Endothelial cell of umbilical vein (primary cell): ENCODE measurements at regions not wholly inside any gene's neighbourhood (a gene's known extent, or its start where the extent isn't known, plus 50 kb on each side); places are given as distances from the start of the nearest gene placed in this dataset.

ENCODE experiments used
- BruUV-seq: library from RNA; stranded (reverse); fragments of 400-500 nt; replicated peaks from 2 replicates; lab custom pipeline; 2021; lab: Mats Ljungman, UMichigan
- CTCF ChIA-PET: fragments of 300-600, 350-600 bp; sonication (Branson Sonifier 250); formaldehyde crosslinking; loops from one replicate; lab custom pipeline; 2021; ENCODE audit warnings: antibody characterized with exemption, inconsistent platforms; lab: Charles Lee
- POLR2A ChIA-PET: fragments of 300-600, 350-600 bp; sonication (Branson Sonifier 250); formaldehyde crosslinking; loops from one replicate; lab custom pipeline; 2021; ENCODE audit warnings: antibody characterized with exemption, inconsistent platforms; lab: Charles Lee
- DNase-seq: peaks from one replicate; pipeline ENCODE4 v3.0.0-alpha.2; 2011; ENCODE audit warnings: low read depth, low spot score
- FAIRE-seq: peaks from 2 replicates; lab custom pipeline; 2011; peaks lifted over from hg19 to GRCh38; lab: Jason Lieb, UNC
- H2AFZ ChIP-seq: 2 replicates; pipeline ENCODE4 v1.6.0; 2012; ENCODE audit warnings: low read depth, low read length, control low read depth, inconsistent platforms
- H3K27ac ChIP-seq: 2 replicates; pipeline ENCODE4 v1.5.1; 2011; ENCODE audit warnings: low read depth, mild to moderate bottlenecking, control low read depth, low read length, moderate library complexity; ENCODE audit not compliant: insufficient read depth
- H3K27me3 ChIP-seq, 2 experiments: 2 replicates each; pipeline versions ENCODE4 v1.6.0 to v1.6.1; 2011; ENCODE audit warnings: low read length in 2 of 2, mixed read lengths in 1 of 2; ENCODE audit not compliant: control insufficient read depth in 2 of 2, insufficient read depth in 2 of 2
- H3K36me3 ChIP-seq, 2 experiments: 2 replicates in 1 of 2; 3 replicates in 1 of 2; pipeline ENCODE4 v1.5.1; 2011; ENCODE audit warnings: low read length in 2 of 2, mild to moderate bottlenecking in 1 of 2, moderate library complexity in 1 of 2; ENCODE audit not compliant: control insufficient read depth in 2 of 2, insufficient read depth in 2 of 2; ENCODE audit errors: extremely low read depth in 1 of 2
- H3K4me1 ChIP-seq: 3 replicates; pipeline ENCODE4 v1.5.1; 2011; ENCODE audit warnings: mild to moderate bottlenecking, low read length; ENCODE audit not compliant: control insufficient read depth, insufficient read depth; ENCODE audit errors: extremely low read depth
- H3K4me2 ChIP-seq: 2 replicates; pipeline ENCODE4 v1.6.1; 2011; ENCODE audit warnings: low read length, control low read depth, mixed read lengths; ENCODE audit not compliant: insufficient read depth
- H3K4me3 ChIP-seq, 3 experiments: fragments of 200-600 bp in 1 of 3; sonication (generic), shearing (Covaris generic) in 1 of 3; replicated peaks in 1 of 3; 2 replicates each; pipeline ENCODE4 v1.5.1; 2011 to 2016; ENCODE audit warnings: control low read depth in 3 of 3, low read length in 3 of 3, mild to moderate bottlenecking in 2 of 3, inconsistent platforms in 1 of 3, low read depth in 1 of 3, moderate library complexity in 1 of 3; ENCODE audit not compliant: insufficient read depth in 1 of 3
- H3K79me2 ChIP-seq: 2 replicates; pipeline ENCODE4 v1.6.0; 2012; ENCODE audit warnings: low read length, inconsistent platforms; ENCODE audit not compliant: control insufficient read depth, insufficient read depth
- H3K9ac ChIP-seq: replicated peaks from 2 replicates; pipeline ENCODE3; 2011; ENCODE audit warnings: low read length, control low read depth; ENCODE audit not compliant: insufficient read depth; ENCODE audit errors: extremely low read depth
- H3K9me1 ChIP-seq: replicated peaks from 3 replicates; pipeline ENCODE4 v1.6.0; 2011; ENCODE audit warnings: mild to moderate bottlenecking, low read length; ENCODE audit not compliant: control insufficient read depth, insufficient read depth; ENCODE audit errors: extremely low read depth
- H3K9me3 ChIP-seq: replicated peaks from 2 replicates; pipeline ENCODE4 v1.5.1; 2012; ENCODE audit warnings: low read length, inconsistent platforms; ENCODE audit not compliant: control insufficient read depth, insufficient read depth
- H4K20me1 ChIP-seq: replicated peaks from 2 replicates; pipeline ENCODE3; 2011; ENCODE audit warnings: mild to moderate bottlenecking, low read length; ENCODE audit not compliant: control insufficient read depth, insufficient read depth; ENCODE audit errors: extremely low read depth
- EZH2 ChIP-seq: IDR thresholded peaks from 2 replicates; pipeline ENCODE4 v1.6.1; 2012; ENCODE audit warnings: borderline replicate concordance, low read depth, mild to moderate bottlenecking, moderate library complexity, low read length, inconsistent platforms; ENCODE audit not compliant: severe bottlenecking
- FOS ChIP-seq: IDR thresholded peaks from 2 replicates; pipeline ENCODE4 v1.6.1; 2011; ENCODE audit warnings: mild to moderate bottlenecking, low read length, moderate library complexity, borderline replicate concordance; ENCODE audit not compliant: insufficient read depth
- GATA2 ChIP-seq: IDR thresholded peaks from 2 replicates; pipeline ENCODE4 v1.7.0; 2011; ENCODE audit warnings: low read depth, mild to moderate bottlenecking, moderate library complexity, mixed read lengths, low read length; ENCODE audit not compliant: insufficient read length, insufficient read depth
- JUN ChIP-seq: IDR thresholded peaks from 2 replicates; pipeline ENCODE4 v1.6.1; 2011; ENCODE audit warnings: borderline replicate concordance, low read depth; ENCODE audit not compliant: insufficient read length, insufficient read depth
- MAX ChIP-seq: IDR thresholded peaks from 2 replicates; pipeline ENCODE4 v1.6.1; 2011; ENCODE audit not compliant: insufficient read depth, insufficient read length
- MYC ChIP-seq: IDR thresholded peaks from one replicate; pipeline ENCODE4 v1.6.1; 2011; ENCODE audit warnings: mild to moderate bottlenecking, low read depth, low read length
- POLR2A ChIP-seq: IDR thresholded peaks from 2 replicates; pipeline ENCODE4 v1.6.1; 2012; ENCODE audit warnings: low read depth, mild to moderate bottlenecking, control low read depth, low read length
- POLR2AphosphoS5 ChIP-seq: IDR thresholded peaks from 2 replicates; pipeline ENCODE4 v1.6.1; 2012; ENCODE audit warnings: low read depth, mild to moderate bottlenecking, control low read depth, low read length, moderate library complexity; ENCODE audit not compliant: insufficient read depth
- dilution Hi-C: fragments of 300-500 bp; cut with MboI; formaldehyde crosslinking; loops from one replicate; pipeline ENCODE4 v1.15.0; 2019; ENCODE audit warnings: low sequenced_read_pairs; ENCODE audit not compliant: extremely low pct_ligation_motif_present
- intact Hi-C: fragments of 100-400 bp; cut with micrococcal nuclease; formaldehyde crosslinking; loops from one replicate; pipeline ENCODE4 v1.10.0; 2022
- TF ChIP-seq, protein P1 (sequence below), 2 donors: IDR thresholded peaks; 1 replicate in 1 of 2; 2 replicates in 1 of 2; pipeline ENCODE4 v1.5.1; 2011; ENCODE audit warnings: low read length in 2 of 2, mild to moderate bottlenecking in 2 of 2, moderate library complexity in 2 of 2, control low read depth in 1 of 2, inconsistent platforms in 1 of 2, low read depth in 1 of 2; ENCODE audit not compliant: insufficient read depth in 1 of 2; ENCODE audit errors: extremely low read depth in 1 of 2

DNA sequence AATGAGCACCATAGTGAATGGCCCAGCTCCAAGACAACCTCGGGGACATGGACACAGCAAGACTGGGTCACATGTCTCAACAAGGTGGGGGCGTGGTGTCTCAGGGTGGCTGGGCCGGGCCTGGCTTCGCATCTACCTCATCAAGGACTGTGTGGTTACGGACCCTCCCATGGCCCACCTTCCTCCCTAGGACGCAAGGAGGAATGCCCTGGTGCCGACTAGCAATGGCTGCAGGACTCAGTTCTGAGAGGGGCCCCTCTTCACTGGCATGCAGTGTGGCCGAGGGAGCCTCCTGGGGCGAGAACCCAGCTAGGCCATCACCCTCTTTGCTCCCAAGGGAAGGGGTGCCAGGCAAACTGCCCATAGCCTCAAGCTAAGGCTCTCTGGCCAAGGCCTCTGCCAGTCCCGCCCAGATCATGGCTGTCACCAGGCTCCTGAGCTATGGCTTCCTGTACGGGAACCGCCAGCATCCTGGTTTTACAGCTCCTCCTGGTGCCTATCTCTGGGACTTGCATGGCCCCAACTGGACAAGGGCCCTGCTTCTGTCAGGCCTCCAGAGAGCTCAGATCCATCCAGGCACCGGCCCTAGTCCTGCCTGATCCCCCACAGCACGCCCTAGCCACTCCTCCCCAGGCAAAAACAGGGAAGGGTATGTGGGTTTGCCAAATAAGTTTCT, 218.0 kb upstream of the AGTR2 start:
- Histone ChIP-seq H3K9me1 (no peaks in the 10 kb centered on the region), H3K27ac (no peak overlapping the region), H3K27me3 (no peaks in the 10 kb centered on the region), H3K9ac (no peak overlapping the region), H3K9me3 (no peaks in the 10 kb centered on the region), H3K36me3 (no peaks in the 10 kb centered on the region), H3K4me1 (no peaks in the 10 kb centered on the region), H3K4me2 (no peak overlapping the region), H2AFZ (no peak overlapping the region), H3K4me3 (no peak overlapping the region), H4K20me1 (no peaks in the 10 kb centered on the region), H3K79me2 (no peaks in the 10 kb centered on the region)
- no TSS peak for BruUV-seq
- dilution Hi-C loops (no loop called here), intact Hi-C loops (no loop called here)
- TF ChIP-seq EZH2 (no peak), MAX (no peak), FOS (no peak), MYC (no peak), POLR2A (no peak), POLR2AphosphoS5 (no peak), JUN (no peak), GATA2 (no peak)
- TF ChIP-seq, protein P1, sequence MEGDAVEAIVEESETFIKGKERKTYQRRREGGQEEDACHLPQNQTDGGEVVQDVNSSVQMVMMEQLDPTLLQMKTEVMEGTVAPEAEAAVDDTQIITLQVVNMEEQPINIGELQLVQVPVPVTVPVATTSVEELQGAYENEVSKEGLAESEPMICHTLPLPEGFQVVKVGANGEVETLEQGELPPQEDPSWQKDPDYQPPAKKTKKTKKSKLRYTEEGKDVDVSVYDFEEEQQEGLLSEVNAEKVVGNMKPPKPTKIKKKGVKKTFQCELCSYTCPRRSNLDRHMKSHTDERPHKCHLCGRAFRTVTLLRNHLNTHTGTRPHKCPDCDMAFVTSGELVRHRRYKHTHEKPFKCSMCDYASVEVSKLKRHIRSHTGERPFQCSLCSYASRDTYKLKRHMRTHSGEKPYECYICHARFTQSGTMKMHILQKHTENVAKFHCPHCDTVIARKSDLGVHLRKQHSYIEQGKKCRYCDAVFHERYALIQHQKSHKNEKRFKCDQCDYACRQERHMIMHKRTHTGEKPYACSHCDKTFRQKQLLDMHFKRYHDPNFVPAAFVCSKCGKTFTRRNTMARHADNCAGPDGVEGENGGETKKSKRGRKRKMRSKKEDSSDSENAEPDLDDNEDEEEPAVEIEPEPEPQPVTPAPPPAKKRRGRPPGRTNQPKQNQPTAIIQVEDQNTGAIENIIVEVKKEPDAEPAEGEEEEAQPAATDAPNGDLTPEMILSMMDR (IDR thresholded peaks at IDR 0.05; ENCODE audit: extremely low read depth in 1 of 2, insufficient read depth in 1 of 2, low read depth in 1 of 2, low read length in 2 of 2), result no peak
- POLR2A ChIA-PET, result no interaction called here
- CTCF ChIA-PET, result no interaction called here
- FAIRE-seq, result no peak
- no peak for DNase-seq
